Astrocyte of the spinal cord (primary cell): ENCODE measurements at regions not wholly inside any gene's neighbourhood (a gene's known extent, or its start where the extent isn't known, plus 50 kb on each side); places are given as distances from the start of the nearest gene placed in this dataset.

ENCODE experiments used
- DNase-seq: peaks from one replicate; pipeline ENCODE4 v3.0.0; 2011; ENCODE audit warnings: low read depth, low spot score
- H3K4me3 ChIP-seq: 2 replicates; pipeline ENCODE4 v1.5.1; 2011; ENCODE audit warnings: low read depth, mild to moderate bottlenecking, low read length, moderate library complexity
- CTCF ChIP-seq: IDR thresholded peaks from 2 replicates; pipeline ENCODE4 v1.5.1; 2012; ENCODE audit warnings: low read depth, mild to moderate bottlenecking, low read length, inconsistent platforms
- in situ Hi-C: cut with HindIII; loops from 2 replicates; pipeline ENCODE4 v1.10.0; 2017; ENCODE audit warnings: low sequenced_read_pairs

GRCh38 chr3:191518861-191519260, 57.9 kb downstream of the PYDC2 start:
- in situ Hi-C loops, result no loop called here
- no peak for DNase-seq
- no peak for TF ChIP-seq CTCF
- no peak overlapping the region for H3K4me3 ChIP-seq

GRCh38 chr3:191521055-191521454, 60.1 kb downstream of the PYDC2 start:
- no peak for DNase-seq
- in situ Hi-C loops, result no loop called here
- no peak overlapping the region for H3K4me3 ChIP-seq
- TF ChIP-seq CTCF, result no peak

GRCh38 chr3:191523148-191523547, 62.2 kb downstream of the PYDC2 start:
- H3K4me3 ChIP-seq, result no peak overlapping the region
- in situ Hi-C loops, result no loop called here
- no peak for DNase-seq
- no peak for TF ChIP-seq CTCF

GRCh38 chr3:191528589-191528988, 67.6 kb downstream of the PYDC2 start:
- in situ Hi-C loops, result no loop called here
- H3K4me3 ChIP-seq, result no peak overlapping the region
- TF ChIP-seq CTCF, result no peak
- peak; percentile 3 for DNase-seq

GRCh38 chr3:191529992-191530391, 69.0 kb downstream of the PYDC2 start:
- in situ Hi-C loops, result no loop called here

GRCh38 chr3:191531434-191531972, 70.5 kb downstream of the PYDC2 start:
- H3K4me3 ChIP-seq, result no peak overlapping the region
- TF ChIP-seq CTCF, result no peak
- in situ Hi-C loops, result no loop called here
- DNase-seq, result no peak

More at GRCh38 chr3:191529992-191530391, 69.0 kb downstream of the PYDC2 start:
- no peak overlapping the region for H3K4me3 ChIP-seq
- DNase-seq, result no peak
- no peak for TF ChIP-seq CTCF

- in situ Hi-C loops, result no loop called here
- no peak for TF ChIP-seq CTCF
- no peak for DNase-seq
- H3K4me3 ChIP-seq, result no peak overlapping the region
Measured at GRCh38 chr3:191543018-191543417, 82.1 kb downstream of the PYDC2 start.
